ENCODE measurements at regions not wholly inside any gene's neighbourhood (a gene's known extent, or its start where the extent isn't known, plus 50 kb on each side); places are given as distances from the start of the nearest gene placed in this dataset.

GRCh38 chr2:215528555-215528954 lies 92.7 kb upstream of the FN1 start:
- DNase-seq = peak; percentile 100

GRCh38 chr2:215527736-215528135 lies 91.9 kb upstream of the FN1 start:
- peak; percentile 87 for DNase-seq

GRCh38 chr2:215526341-215526740 lies 90.5 kb upstream of the FN1 start:
- peak; percentile 42 for DNase-seq

GRCh38 chr2:215522237-215522636 lies 86.4 kb upstream of the FN1 start:
- no peak for DNase-seq

GRCh38 chr2:215521031-215521430 lies 85.2 kb upstream of the FN1 start:
- peak; percentile 68 for DNase-seq

GRCh38 chr2:215517391-215517790 lies 81.5 kb upstream of the FN1 start:
- no peak for DNase-seq

GRCh38 chr2:215514516-215514915 lies 78.6 kb upstream of the FN1 start:
- DNase-seq = no peak

GRCh38 chr2:215511454-215512346 lies 75.8 kb upstream of the FN1 start:
- no peak for DNase-seq

GRCh38 chr2:215507836-215508235 lies 72.0 kb upstream of the FN1 start:
- DNase-seq = no peak

- DNase-seq = no peak
These were observed 71.3 kb upstream of the FN1 start for GRCh38 chr2:215507136-215507535.

- DNase-seq = no peak
These were observed 70.7 kb upstream of the FN1 start for GRCh38 chr2:215506604-215506990.

GRCh38 chr2:215505044-215505786 lies 69.3 kb upstream of the FN1 start:
- peak; percentile 81 for DNase-seq

- no peak for DNase-seq
These were observed 68.7 kb upstream of the FN1 start for GRCh38 chr2:215504547-215504946.

GRCh38 chr2:215503381-215503780 lies 67.5 kb upstream of the FN1 start:
- no peak for DNase-seq

- no peak for DNase-seq
These were observed 64.6 kb upstream of the FN1 start for GRCh38 chr2:215500466-215500865.

GRCh38 chr2:215499331-215499730 lies 63.5 kb upstream of the FN1 start:
- peak; percentile 18 for DNase-seq

- peak; percentile 14 for DNase-seq
These were observed 62.6 kb upstream of the FN1 start for GRCh38 chr2:215498431-215498830.

GRCh38 chr2:215493376-215493775 lies 57.5 kb upstream of the FN1 start:
- no peak for DNase-seq

GRCh38 chr2:215489288-215489848 lies 53.5 kb upstream of the FN1 start:
- no peak for DNase-seq

GRCh38 chr2:215487002-215487372 lies 51.1 kb upstream of the FN1 start:
- DNase-seq = no peak

GRCh38 chr2:215486291-215487001 lies 50.6 kb upstream of the FN1 start:
- DNase-seq = no peak

All from fibroblast of upper back skin (primary cell).